ENCODE measurements at regions not wholly inside any gene's neighbourhood (a gene's known extent, or its start where the extent isn't known, plus 50 kb on each side); places are given as distances from the start of the nearest gene placed in this dataset.

DNA sequence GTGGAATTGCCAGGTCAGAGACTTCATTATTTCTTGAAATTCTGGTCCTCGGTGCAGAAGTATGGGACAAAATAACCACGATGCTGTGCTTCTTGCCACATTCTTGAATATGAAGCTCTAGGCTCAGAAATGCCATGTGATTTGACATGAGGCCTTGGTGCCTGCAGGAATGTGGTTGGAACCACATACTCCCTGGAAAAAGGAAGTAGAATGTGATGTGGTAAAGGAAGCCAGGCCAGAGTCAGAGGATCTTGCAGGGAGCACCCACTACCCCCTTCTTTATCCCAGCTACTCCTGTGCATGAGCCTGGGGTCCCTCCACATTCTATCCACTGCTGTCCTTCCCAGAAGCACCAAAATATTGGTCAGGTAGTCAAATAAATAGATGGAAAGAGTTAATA, 80.9 kb downstream of the FOXD1 start:
- H3K27ac Mint-ChIP-seq, result no peak overlapping the region
- peaks cover 22% of the 10 kb centered on the region for H3K27me3 Mint-ChIP-seq
- H3K4me1 Mint-ChIP-seq (ENCODE audit: unreplicated experiment), result peaks cover 8% of the 10 kb centered on the region

DNA sequence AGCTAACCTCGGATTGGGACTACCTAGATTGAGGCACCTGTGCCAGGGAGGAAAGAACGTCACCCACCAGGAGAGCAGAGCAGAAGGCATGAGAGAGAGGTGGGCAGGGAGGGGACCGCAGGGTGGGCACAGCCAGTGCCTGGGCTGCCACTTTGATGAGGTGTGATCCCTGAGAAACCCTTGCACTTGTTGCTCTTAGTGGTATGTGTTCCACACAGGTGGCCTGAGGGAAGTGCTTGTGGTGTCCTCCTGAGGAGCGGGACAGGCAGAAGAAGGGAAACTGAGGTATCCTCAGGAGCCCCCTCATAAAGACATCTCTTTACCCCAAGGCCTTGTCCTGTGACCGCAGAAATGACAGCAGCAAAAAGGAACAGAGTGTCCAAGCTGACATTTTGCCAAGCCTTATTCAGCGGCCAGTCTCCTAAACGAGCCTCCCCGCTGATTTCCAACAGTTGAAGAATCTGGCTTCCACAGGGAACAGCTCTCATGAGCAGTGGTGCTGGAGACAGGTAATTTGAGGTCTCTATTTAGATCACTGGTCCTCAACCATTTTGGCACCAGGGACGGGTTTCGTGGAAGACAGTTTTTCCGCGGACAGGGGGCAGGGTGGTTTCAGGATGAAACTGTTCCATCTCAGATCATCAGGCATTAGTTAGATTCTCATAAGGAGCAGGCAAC, 82.4 kb downstream of the FOXD1 start:
- Mint-ChIP-seq H3K27ac (no peak overlapping the region), H3K27me3 (peaks cover 24% of the 10 kb centered on the region), H3K4me3 (no peak overlapping the region), H3K36me3 (no peaks in the 10 kb centered on the region), H3K4me1 (ENCODE audit: unreplicated experiment) (peaks cover 2% of the 10 kb centered on the region), H3K9me3 (peaks cover 5% of the 10 kb centered on the region)
- no peak for DNase-seq (ENCODE audit: extremely low spot score, unreplicated experiment)
- TF ChIP-seq, protein P1, sequence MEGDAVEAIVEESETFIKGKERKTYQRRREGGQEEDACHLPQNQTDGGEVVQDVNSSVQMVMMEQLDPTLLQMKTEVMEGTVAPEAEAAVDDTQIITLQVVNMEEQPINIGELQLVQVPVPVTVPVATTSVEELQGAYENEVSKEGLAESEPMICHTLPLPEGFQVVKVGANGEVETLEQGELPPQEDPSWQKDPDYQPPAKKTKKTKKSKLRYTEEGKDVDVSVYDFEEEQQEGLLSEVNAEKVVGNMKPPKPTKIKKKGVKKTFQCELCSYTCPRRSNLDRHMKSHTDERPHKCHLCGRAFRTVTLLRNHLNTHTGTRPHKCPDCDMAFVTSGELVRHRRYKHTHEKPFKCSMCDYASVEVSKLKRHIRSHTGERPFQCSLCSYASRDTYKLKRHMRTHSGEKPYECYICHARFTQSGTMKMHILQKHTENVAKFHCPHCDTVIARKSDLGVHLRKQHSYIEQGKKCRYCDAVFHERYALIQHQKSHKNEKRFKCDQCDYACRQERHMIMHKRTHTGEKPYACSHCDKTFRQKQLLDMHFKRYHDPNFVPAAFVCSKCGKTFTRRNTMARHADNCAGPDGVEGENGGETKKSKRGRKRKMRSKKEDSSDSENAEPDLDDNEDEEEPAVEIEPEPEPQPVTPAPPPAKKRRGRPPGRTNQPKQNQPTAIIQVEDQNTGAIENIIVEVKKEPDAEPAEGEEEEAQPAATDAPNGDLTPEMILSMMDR (conservative IDR thresholded peaks at IDR 0.05), result no peak

More for the DNA sequence above, 80.9 kb downstream of the FOXD1 start:
- H3K9me3 Mint-ChIP-seq, result no peaks in the 10 kb centered on the region
- H3K4me3 Mint-ChIP-seq, result no peak overlapping the region
- DNase-seq (ENCODE audit: extremely low spot score, unreplicated experiment), result no peak
- no peaks in the 10 kb centered on the region for H3K36me3 Mint-ChIP-seq
- TF ChIP-seq, protein P1 (conservative IDR thresholded peaks at IDR 0.05), result no peak

DNA sequence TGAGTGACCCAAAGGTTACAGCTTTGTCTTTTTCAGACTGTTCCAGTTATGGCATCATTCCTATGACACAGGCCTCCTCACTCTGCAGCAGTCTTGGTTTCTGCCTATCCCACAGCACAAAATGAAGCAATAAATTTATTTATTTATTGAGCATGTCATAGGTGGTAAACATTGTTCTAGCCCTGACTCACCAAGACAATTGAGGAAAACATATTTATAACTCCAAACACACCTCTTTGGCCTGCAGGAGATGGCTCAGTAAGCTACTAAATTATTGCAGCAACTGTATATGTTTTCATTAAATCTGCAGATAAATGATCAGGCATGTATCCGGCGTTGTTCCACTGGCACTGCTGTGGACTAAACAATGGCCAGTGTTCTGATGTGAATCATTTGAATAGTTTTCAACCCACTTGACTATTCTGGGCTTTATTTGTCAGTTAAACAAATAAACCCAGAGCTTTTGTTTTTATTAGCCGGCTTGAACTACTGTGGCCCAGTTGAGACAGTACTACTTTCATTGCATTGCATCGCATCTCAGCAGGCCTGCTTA, 83.2 kb downstream of the FOXD1 start:
- Mint-ChIP-seq H3K36me3 (no peaks in the 10 kb centered on the region), H3K27ac (no peak overlapping the region), H3K4me3 (no peak overlapping the region), H3K4me1 (ENCODE audit: unreplicated experiment) (no peaks in the 10 kb centered on the region), H3K9me3 (peaks cover 5% of the 10 kb centered on the region), H3K27me3 (peaks cover 24% of the 10 kb centered on the region)
- TF ChIP-seq, protein P1 (conservative IDR thresholded peaks at IDR 0.05), result no peak
- no peak for DNase-seq (ENCODE audit: extremely low spot score, unreplicated experiment)

DNA sequence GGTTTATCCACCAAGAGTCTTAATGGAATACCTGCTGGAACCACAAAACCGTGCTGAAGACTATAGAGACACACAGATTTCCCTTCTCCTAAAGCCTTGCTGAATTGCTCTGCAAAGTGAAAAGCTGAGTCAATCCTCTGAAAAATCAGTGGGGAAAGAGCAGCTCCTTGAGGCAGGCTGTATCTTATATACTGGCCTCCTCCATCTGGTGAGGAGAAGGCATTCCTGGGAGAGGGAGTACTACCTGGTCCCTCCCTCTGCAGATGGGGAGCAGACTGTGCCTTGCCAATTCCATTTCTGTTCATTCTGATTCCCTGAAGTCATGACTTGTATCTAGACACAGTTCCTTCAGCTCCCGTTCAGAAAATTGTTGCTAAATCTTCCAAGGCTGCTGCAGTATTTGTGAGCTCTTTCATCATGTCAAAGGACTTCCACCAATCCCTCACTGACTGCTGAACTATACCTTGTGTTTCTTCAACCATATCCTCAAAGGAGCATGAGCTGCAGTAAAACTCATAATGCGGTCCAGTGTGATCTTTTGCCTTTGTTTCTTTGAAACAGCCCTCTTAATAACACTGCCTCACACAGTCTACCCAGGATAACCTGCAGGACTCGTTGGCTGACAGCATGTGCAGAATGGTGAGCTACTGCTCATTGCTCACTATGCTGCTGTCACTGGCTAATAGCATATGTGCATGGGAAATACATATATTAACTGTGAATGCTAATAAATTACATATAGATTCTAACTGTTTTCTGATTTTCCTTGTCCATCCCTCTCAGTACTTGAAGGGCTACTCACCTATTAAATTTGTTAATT, 84.5 kb downstream of the FOXD1 start:
- Mint-ChIP-seq H3K9me3 (peaks cover 5% of the 10 kb centered on the region), H3K27ac (no peak overlapping the region), H3K27me3 (peaks cover 30% of the 10 kb centered on the region), H3K36me3 (no peaks in the 10 kb centered on the region), H3K4me3 (no peak overlapping the region), H3K4me1 (ENCODE audit: unreplicated experiment) (no peaks in the 10 kb centered on the region)
- no peak for DNase-seq (ENCODE audit: extremely low spot score, unreplicated experiment)
- TF ChIP-seq, protein P1 (conservative IDR thresholded peaks at IDR 0.05), result no peak

DNA sequence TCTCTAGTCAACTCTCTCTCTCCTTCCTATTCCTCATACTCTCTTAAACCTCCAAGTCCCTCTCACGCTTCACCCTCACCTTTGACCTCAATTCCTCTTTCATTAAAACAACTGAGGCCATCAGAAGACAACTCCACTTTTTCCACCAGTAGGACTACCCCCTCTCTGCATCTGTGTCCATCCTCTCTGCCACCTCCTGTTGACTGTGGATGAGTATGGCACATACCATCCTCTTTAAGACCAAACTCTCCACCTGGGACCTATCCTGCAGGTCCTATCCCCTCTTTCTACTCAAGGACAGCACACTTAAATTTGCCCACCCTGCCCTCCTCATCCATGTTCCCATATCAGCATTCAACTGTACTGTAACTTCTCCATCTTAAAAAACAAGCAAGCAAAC, 89.2 kb downstream of the FOXD1 start:
- Mint-ChIP-seq H3K27ac (no peak overlapping the region), H3K9me3 (peaks cover 5% of the 10 kb centered on the region), H3K4me1 (ENCODE audit: unreplicated experiment) (no peaks in the 10 kb centered on the region), H3K27me3 (peaks cover 57% of the 10 kb centered on the region), H3K4me3 (no peak overlapping the region), H3K36me3 (no peaks in the 10 kb centered on the region)
- DNase-seq (ENCODE audit: extremely low spot score, unreplicated experiment), result no peak
- TF ChIP-seq, protein P1 (conservative IDR thresholded peaks at IDR 0.05), result no peak
